ENCODE measurements at regions not wholly inside any gene's neighbourhood (a gene's known extent, or its start where the extent isn't known, plus 50 kb on each side); places are given as distances from the start of the nearest gene placed in this dataset.

- TF ChIP-seq, protein P1, sequence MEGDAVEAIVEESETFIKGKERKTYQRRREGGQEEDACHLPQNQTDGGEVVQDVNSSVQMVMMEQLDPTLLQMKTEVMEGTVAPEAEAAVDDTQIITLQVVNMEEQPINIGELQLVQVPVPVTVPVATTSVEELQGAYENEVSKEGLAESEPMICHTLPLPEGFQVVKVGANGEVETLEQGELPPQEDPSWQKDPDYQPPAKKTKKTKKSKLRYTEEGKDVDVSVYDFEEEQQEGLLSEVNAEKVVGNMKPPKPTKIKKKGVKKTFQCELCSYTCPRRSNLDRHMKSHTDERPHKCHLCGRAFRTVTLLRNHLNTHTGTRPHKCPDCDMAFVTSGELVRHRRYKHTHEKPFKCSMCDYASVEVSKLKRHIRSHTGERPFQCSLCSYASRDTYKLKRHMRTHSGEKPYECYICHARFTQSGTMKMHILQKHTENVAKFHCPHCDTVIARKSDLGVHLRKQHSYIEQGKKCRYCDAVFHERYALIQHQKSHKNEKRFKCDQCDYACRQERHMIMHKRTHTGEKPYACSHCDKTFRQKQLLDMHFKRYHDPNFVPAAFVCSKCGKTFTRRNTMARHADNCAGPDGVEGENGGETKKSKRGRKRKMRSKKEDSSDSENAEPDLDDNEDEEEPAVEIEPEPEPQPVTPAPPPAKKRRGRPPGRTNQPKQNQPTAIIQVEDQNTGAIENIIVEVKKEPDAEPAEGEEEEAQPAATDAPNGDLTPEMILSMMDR (conservative IDR thresholded peaks at IDR 0.05; ENCODE audit: low read depth, low read length): no peak
- TF ChIP-seq EZH2 (IDR thresholded peaks at IDR 0.05; ENCODE audit: low read length, unreplicated experiment) (no peak), EZH2phosphoT487 (IDR thresholded peaks at IDR 0.05; ENCODE audit: borderline replicate concordance, low read length) (no peak)
Observed at GRCh38 chr12:58537278-58537677, 383.0 kb downstream of the LRIG3 start.
